22Rv1 (cell line): ENCODE measurements at regions not wholly inside any gene's neighbourhood (a gene's known extent, or its start where the extent isn't known, plus 50 kb on each side); places are given as distances from the start of the nearest gene placed in this dataset.

ENCODE experiments used
- H3K27ac ChIP-seq: fragments of 450-650 bp; 2 replicates; pipeline ENCODE4 v1.5.1; 2017
- CTCF ChIP-seq: fragments of 450-650 bp; IDR thresholded peaks from 2 replicates; pipeline ENCODE4 v1.5.1; 2017; ENCODE audit warnings: mild to moderate bottlenecking
- ZFX ChIP-seq: fragments of 450-650 bp; IDR thresholded peaks from 2 replicates; pipeline ENCODE4 v1.6.1; 2017; ENCODE audit warnings: antibody characterized with exemption, borderline replicate concordance

- H3K27ac ChIP-seq: no peak overlapping the region
- TF ChIP-seq CTCF (no peak), ZFX (no peak)
Measured at GRCh38 chr20:52593654-52594053, 378.5 kb upstream of the TSHZ2 start.

DNA sequence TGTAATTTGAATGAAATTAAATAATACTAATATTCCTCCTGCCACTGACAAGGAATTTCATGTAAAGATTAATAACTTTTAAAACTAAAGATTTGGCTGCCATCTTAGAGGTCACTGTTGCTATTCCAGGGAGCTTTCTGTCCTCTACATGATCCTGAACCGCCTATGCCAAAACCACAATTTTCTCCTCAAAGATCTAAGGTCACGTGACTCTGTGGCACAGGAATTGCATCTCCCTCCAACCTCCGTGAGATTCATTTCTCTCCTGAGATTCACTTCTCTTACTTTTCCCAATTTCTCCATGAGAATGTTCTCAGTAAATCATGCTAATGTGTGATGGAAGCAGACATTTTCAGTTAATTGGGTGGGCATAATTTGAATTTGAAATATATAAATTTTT is 379.6 kb upstream of the TSHZ2 start:
- TF ChIP-seq ZFX: no peak
- H3K27ac ChIP-seq: no peak overlapping the region

- H3K27ac ChIP-seq: no peak overlapping the region
- no peak for TF ChIP-seq CTCF
- TF ChIP-seq ZFX: no peak
Measured at GRCh38 chr20:52590100-52590499, 382.1 kb upstream of the TSHZ2 start.

GRCh38 chr20:52589251-52589812 is 382.8 kb upstream of the TSHZ2 start:
- H3K27ac ChIP-seq: no peak overlapping the region
- TF ChIP-seq ZFX: no peak
- TF ChIP-seq CTCF: no peak

- H3K27ac ChIP-seq: no peak overlapping the region
- TF ChIP-seq ZFX (no peak), CTCF (no peak)
Measured at GRCh38 chr20:52586660-52587059, 385.5 kb upstream of the TSHZ2 start.

DNA sequence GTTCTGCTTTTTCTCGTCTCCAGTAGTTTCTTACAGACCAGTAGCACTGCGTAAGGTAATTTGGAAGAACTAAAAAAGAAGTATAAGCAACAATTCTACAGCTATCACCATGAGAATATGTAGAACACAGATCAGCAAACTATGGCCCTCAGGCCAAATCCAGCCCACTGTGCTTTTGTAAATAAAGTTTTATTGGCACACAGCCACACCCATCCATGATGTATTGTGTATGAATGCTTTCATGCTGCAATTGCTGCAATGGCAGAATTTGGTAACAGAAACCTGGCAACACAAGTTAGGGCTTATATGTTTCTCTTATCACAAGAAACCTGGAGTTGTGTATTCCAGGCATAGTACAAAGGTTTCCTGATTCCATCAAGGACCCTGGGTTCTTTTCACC is 386.8 kb upstream of the TSHZ2 start:
- TF ChIP-seq ZFX (no peak), CTCF (no peak)
- H3K27ac ChIP-seq: no peak overlapping the region

- H3K27ac ChIP-seq: no peak overlapping the region
- TF ChIP-seq CTCF (no peak), ZFX (no peak)
Measured at GRCh38 chr20:52578559-52578958, 387.0 kb upstream of the ZFP64 start.

- no peak for TF ChIP-seq ZFX
- TF ChIP-seq CTCF: no peak
- H3K27ac ChIP-seq: no peak overlapping the region
Measured at GRCh38 chr20:52577696-52578095, 386.1 kb upstream of the ZFP64 start.
